Gastroesophageal sphincter (tissue), 4 donors: ENCODE measurements at regions not wholly inside any gene's neighbourhood (a gene's known extent, or its start where the extent isn't known, plus 50 kb on each side); places are given as distances from the start of the nearest gene placed in this dataset.

Source experiments
- ATAC-seq: fragments of 150-250 bp; one replicate; pipeline ENCODE4 v1.9.1; 2016; ENCODE audit warnings: mild to moderate bottlenecking, moderate library complexity
- H3K27ac ChIP-seq, 4 donors: fragments of 200-600 bp; sonication (generic) in 3 of 4; 1 replicate in 3 of 4; 2 replicates in 1 of 4; pipeline ENCODE4 v1.5.1; 2016 to 2019
- H3K27me3 ChIP-seq: fragments of 200-600 bp; sonication (generic); one replicate; pipeline ENCODE4 v1.5.1; 2019
- H3K36me3 ChIP-seq, 2 donors: fragments of 200-600 bp; sonication (generic); one replicate each; pipeline ENCODE4 v1.5.1; 2019; ENCODE audit warnings: control low read depth in 1 of 2
- H3K4me1 ChIP-seq, 3 donors: fragments of 200-600 bp; sonication (generic); 1 replicate in 2 of 3; 2 replicates in 1 of 3; pipeline ENCODE4 v1.5.1; 2016 to 2019; ENCODE audit warnings: control low read depth in 2 of 3
- H3K4me3 ChIP-seq, 2 donors: fragments of 200-600 bp; sonication (generic); one replicate each; pipeline ENCODE4 v1.5.1; 2019; ENCODE audit warnings: mild to moderate bottlenecking in 1 of 2, moderate library complexity in 1 of 2
- H3K9me3 ChIP-seq, 3 donors: fragments of 200-600 bp; sonication (generic); one replicate each; pipeline ENCODE4 v1.5.1; 2017 to 2019; ENCODE audit warnings: control low read depth in 2 of 3
- CTCF ChIP-seq, 4 experiments: fragments of 200-600 bp in 2 of 4; fragments of 450-650 bp in 2 of 4; sonication (generic) in 1 of 4; IDR thresholded peaks; one replicate each; pipeline ENCODE4 v1.5.1; 2017 to 2019; ENCODE audit warnings: antibody characterized with exemption in 4 of 4, mild to moderate bottlenecking in 2 of 4, moderate library complexity in 2 of 4
- EP300 ChIP-seq: sonication (generic); formaldehyde crosslinking; IDR thresholded peaks from one replicate; pipeline ENCODE4 v1.6.1; 2017; ENCODE audit warnings: antibody characterized with exemption, mild to moderate bottlenecking
- POLR2A ChIP-seq, 2 donors: fragments of 450-650 bp; IDR thresholded peaks; one replicate each; pipeline ENCODE4 v1.6.1; 2017; ENCODE audit warnings: antibody characterized with exemption in 2 of 2, mild to moderate bottlenecking in 2 of 2, moderate library complexity in 1 of 2
- POLR2AphosphoS5 ChIP-seq: sonication (generic); formaldehyde crosslinking; IDR thresholded peaks from one replicate; pipeline ENCODE4 v1.6.1; 2017; ENCODE audit warnings: antibody characterized with exemption
- WGBS, 2 donors: methylation state at CpG; one replicate each; pipeline ENCODE4 v1.1.5; 2018; ENCODE audit warnings: low coverage in 1 of 2; 5-methylcytosine and 5-hydroxymethylcytosine counted together

DNA sequence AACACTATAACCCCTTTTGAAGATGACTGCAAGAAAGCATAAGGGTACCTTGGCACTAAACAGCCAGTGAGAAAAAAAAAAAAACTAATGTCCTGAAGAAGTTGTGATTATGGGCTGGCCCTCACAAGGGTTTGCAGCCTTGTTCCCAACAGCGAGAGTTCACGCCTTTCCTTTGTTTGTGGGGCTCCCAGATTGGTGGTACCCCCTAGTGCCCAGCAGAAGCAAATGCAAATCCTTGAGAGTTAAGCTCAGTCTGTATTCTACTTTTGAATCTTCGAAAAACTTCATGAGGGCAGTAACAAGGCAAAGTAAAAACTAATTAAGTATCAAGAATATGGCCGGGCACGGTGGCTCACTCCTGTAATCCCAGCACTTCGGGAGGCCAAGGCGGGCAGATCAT is 238.9 kb upstream of the LMO3 start:
- no peaks in the 10 kb centered on the region for H3K27me3 ChIP-seq
- TF ChIP-seq EP300 = no peak
- TF ChIP-seq POLR2AphosphoS5 = no peak
- no peak for TF ChIP-seq CTCF (IDR thresholded peaks at IDR 0.05)
- TF ChIP-seq POLR2A (IDR thresholded peaks at IDR 0.05) = no peak
- no peaks in the 10 kb centered on the region for H3K4me1 ChIP-seq
- no peak overlapping the region for H3K4me3 ChIP-seq
- H3K27ac ChIP-seq = no peak overlapping the region
- H3K9me3 ChIP-seq = no peaks in the 10 kb centered on the region
- 90% methylated on average over 5 of the region's 7 CpGs; no CpG with 5 or more reads in 1 of the 2 donors for WGBS, 2 donors
- no peak for ATAC-seq
- H3K36me3 ChIP-seq = no peaks in the 10 kb centered on the region

DNA sequence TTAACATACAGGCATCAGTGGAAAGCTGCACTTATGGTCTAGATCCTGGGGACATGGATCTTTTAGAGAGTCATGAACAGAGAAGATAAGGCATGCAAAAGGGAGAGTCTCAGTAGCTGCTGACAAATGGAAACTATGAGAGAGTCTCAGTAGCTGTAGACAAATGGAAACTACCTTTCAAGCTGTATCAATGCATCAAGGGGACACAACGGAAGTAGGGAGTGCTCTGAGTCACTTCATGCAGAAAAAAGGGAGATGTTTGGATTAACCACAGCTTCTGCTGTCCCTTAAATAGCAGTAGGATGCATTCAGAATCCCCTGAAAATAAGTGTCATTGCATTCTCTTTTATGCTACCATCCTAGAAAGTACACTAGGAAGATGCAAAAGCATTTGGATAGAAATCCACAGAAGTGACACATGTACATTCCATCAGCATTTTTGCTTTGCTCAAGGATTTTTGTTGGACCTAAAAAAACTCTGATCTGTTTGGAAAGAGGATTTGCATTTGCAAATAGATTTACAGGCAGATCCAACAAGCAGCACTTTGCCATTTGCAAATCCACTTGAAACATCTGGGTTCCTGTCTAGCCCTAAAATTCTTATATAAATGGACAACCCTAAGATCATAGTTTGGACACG is 227.5 kb upstream of the LMO3 start:
- Histone ChIP-seq H3K27me3 (no peaks in the 10 kb centered on the region), H3K9me3 (no peaks in the 10 kb centered on the region), H3K27ac (no peak overlapping the region), H3K4me3 (no peak overlapping the region), H3K36me3 (no peaks in the 10 kb centered on the region), H3K4me1 (no peaks in the 10 kb centered on the region)
- ATAC-seq = no peak
- WGBS, 2 donors = 42 to 59% methylated on average over 2 of the region's 2 CpGs
- TF ChIP-seq POLR2A (IDR thresholded peaks at IDR 0.05) = no peak
- no peak for TF ChIP-seq EP300
- no peak for TF ChIP-seq POLR2AphosphoS5
- TF ChIP-seq CTCF (IDR thresholded peaks at IDR 0.05) = no peak

- 25 to 29% methylated on average over 2 of the region's 2 CpGs for WGBS, 2 donors
- no peaks in the 10 kb centered on the region for H3K36me3 ChIP-seq
- no peaks in the 10 kb centered on the region for H3K27me3 ChIP-seq
- H3K4me1 ChIP-seq = no peaks in the 10 kb centered on the region
- no peak for TF ChIP-seq EP300
- H3K9me3 ChIP-seq = no peaks in the 10 kb centered on the region
- no peak overlapping the region for H3K4me3 ChIP-seq
- H3K27ac ChIP-seq = no peak overlapping the region
- ATAC-seq = no peak
These were observed 222.9 kb upstream of the LMO3 start for GRCh38 chr12:16828891-16829290.

DNA sequence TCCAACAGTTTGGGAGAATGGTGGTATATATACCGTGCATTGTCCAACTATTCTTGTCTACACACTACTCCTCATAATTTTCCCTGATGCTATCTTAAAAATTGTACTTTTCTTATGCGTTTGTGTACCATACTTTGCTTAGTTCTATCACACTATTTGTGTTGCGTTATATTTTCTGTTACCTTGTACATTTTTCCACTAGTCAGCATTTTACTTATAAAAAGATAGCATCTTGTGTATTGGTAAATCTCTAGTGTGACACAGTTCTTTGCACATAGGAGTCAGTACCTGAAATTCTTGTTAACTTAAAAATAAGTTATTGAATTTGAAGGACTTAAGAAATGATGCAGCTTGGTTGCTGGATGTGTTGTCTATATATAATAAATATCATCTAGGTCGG is 201.8 kb upstream of the LMO3 start:
- no peak overlapping the region for H3K27ac ChIP-seq
- no peaks in the 10 kb centered on the region for H3K9me3 ChIP-seq
- no peaks in the 10 kb centered on the region for H3K27me3 ChIP-seq
- ATAC-seq = no peak
- H3K4me3 ChIP-seq = no peak overlapping the region
- TF ChIP-seq POLR2AphosphoS5 (no peak), EP300 (no peak), POLR2A (IDR thresholded peaks at IDR 0.05) (no peak), CTCF (IDR thresholded peaks at IDR 0.05) (no peak)
- no peaks in the 10 kb centered on the region for H3K4me1 ChIP-seq
- H3K36me3 ChIP-seq = no peaks in the 10 kb centered on the region
- 96 to 100% methylated on average over 4 of the region's 4 CpGs for WGBS, 2 donors

DNA sequence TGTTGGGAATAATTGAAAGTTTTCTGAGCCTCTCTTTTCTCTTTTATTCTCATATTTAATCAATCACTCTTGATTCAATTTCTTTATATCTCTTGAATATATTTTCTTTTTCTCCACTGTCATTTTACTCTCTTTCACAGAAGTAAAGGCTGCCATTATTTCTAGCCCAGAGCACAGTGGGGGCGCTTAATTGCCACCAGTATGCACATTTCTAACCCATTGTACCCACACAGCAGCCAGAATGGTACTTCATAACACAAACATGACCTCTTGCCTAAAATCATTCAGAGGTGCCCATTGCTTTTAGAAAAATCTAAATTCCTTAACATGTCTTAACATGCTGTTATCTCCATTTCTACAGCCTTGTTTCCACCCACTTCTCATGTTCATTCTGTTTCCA is 190.2 kb upstream of the LMO3 start:
- no peaks in the 10 kb centered on the region for H3K4me1 ChIP-seq
- no peaks in the 10 kb centered on the region for H3K9me3 ChIP-seq
- no peaks in the 10 kb centered on the region for H3K36me3 ChIP-seq
- WGBS, 2 donors = 40 to 50% methylated on average over 1 of the region's 1 CpG
- no peak overlapping the region for H3K27ac ChIP-seq
- no peak overlapping the region for H3K4me3 ChIP-seq
- no peak for ATAC-seq
- no peak for TF ChIP-seq POLR2A (IDR thresholded peaks at IDR 0.05)
- TF ChIP-seq EP300 = no peak
- TF ChIP-seq CTCF (IDR thresholded peaks at IDR 0.05) = no peak
- no peak for TF ChIP-seq POLR2AphosphoS5
- H3K27me3 ChIP-seq = no peaks in the 10 kb centered on the region
